GM12878 (cell line): ENCODE measurements at regions not wholly inside any gene's neighbourhood (a gene's known extent, or its start where the extent isn't known, plus 50 kb on each side); places are given as distances from the start of the nearest gene placed in this dataset.

Experiments
- ATF2 ChIP-seq: IDR thresholded peaks from 2 replicates; pipeline ENCODE4 v1.6.1; 2012; ENCODE audit warnings: low read length, inconsistent platforms
- CEBPB ChIP-seq, 2 experiments: fragments of 150-350 bp in 1 of 2; IDR thresholded peaks; 2 replicates each; pipeline ENCODE4 v1.6.1; 2012 to 2014; ENCODE audit warnings: low read depth in 2 of 2, low read length in 2 of 2, borderline replicate concordance in 1 of 2, inconsistent platforms in 1 of 2
- CHD4 ChIP-seq: fragments of 200-600 bp; sonication (generic); IDR thresholded peaks from 2 replicates; pipeline ENCODE4 v1.6.1; 2016; ENCODE audit warnings: mild to moderate bottlenecking
- CREB1 ChIP-seq: IDR thresholded peaks from 2 replicates; pipeline ENCODE4 v1.6.1; 2012; ENCODE audit warnings: low read depth, mild to moderate bottlenecking, inconsistent platforms
- E2F4 ChIP-seq: IDR thresholded peaks from 2 replicates; pipeline ENCODE4 v1.6.1; 2012; ENCODE audit warnings: low read depth, low read length, improper control_type of control experiment
- EGR1 ChIP-seq, 2 experiments: IDR thresholded peaks; 1 replicate in 1 of 2; 2 replicates in 1 of 2; pipeline ENCODE4 v1.6.1; 2011 to 2012; ENCODE audit warnings: low read depth in 2 of 2, low read length in 2 of 2, borderline replicate concordance in 1 of 2, mild to moderate bottlenecking in 1 of 2, moderate library complexity in 1 of 2
- ETV6 ChIP-seq, 2 experiments: fragments of 450-650 bp in 1 of 2; IDR thresholded peaks in 1 of 2; conservative IDR thresholded peaks in 1 of 2; 2 replicates each; pipeline ENCODE4 v1.6.1; 2014; ENCODE audit warnings: antibody characterized with exemption in 1 of 2, borderline replicate concordance in 1 of 2, low read depth in 1 of 2, mild to moderate bottlenecking in 1 of 2, moderate library complexity in 1 of 2
- EZH2 ChIP-seq: IDR thresholded peaks from 2 replicates; pipeline ENCODE4 v1.6.1; 2012; ENCODE audit warnings: low read depth, mild to moderate bottlenecking, control low read depth, inconsistent platforms, low read length, borderline replicate concordance; ENCODE audit not compliant: control insufficient read depth
- HDGF ChIP-seq: fragments of 450-650 bp; IDR thresholded peaks from 2 replicates; pipeline ENCODE4 v1.6.1; 2016; ENCODE audit warnings: antibody characterized with exemption
- IRF4 ChIP-seq: IDR thresholded peaks from 2 replicates; pipeline ENCODE4 v1.6.1; 2011; ENCODE audit warnings: low read depth, low read length
- MTA2 ChIP-seq: fragments of 450-650 bp; IDR thresholded peaks from 2 replicates; pipeline ENCODE4 v1.6.1; 2016; ENCODE audit warnings: low read depth, mild to moderate bottlenecking, moderate library complexity
- NFIC ChIP-seq: IDR thresholded peaks from 2 replicates; pipeline ENCODE4 v1.6.1; 2012; ENCODE audit warnings: low read depth, mild to moderate bottlenecking, inconsistent platforms, low read length, moderate library complexity
- PAX5 ChIP-seq: IDR thresholded peaks from 2 replicates; pipeline ENCODE4 v1.6.1; 2011; ENCODE audit warnings: low read depth, low read length, borderline replicate concordance
- POLR2AphosphoS5 ChIP-seq: IDR thresholded peaks from 2 replicates; pipeline ENCODE4 v1.6.1; 2011; ENCODE audit warnings: mild to moderate bottlenecking, low read length, inconsistent platforms
- SIN3A ChIP-seq: IDR thresholded peaks from 2 replicates; pipeline ENCODE4 v1.6.1; 2012; ENCODE audit warnings: low read depth, low read length, improper control_type of control experiment
- SMC3 ChIP-seq: IDR thresholded peaks from 2 replicates; pipeline ENCODE4 v1.6.1; 2011; ENCODE audit warnings: low read length, improper control_type of control experiment, borderline replicate concordance
- SRF ChIP-seq, 2 experiments: IDR thresholded peaks; 2 replicates each; pipeline ENCODE4 v1.6.1; 2011; ENCODE audit warnings: low read depth in 2 of 2, low read length in 2 of 2, mild to moderate bottlenecking in 1 of 2, moderate library complexity in 1 of 2
- TARDBP ChIP-seq: IDR thresholded peaks from 2 replicates; pipeline ENCODE4 v1.6.1; 2016; ENCODE audit warnings: borderline replicate concordance
- TCF3 ChIP-seq: IDR thresholded peaks from 2 replicates; pipeline ENCODE4 v1.6.1; 2012; ENCODE audit warnings: low read depth, mild to moderate bottlenecking, low read length, borderline replicate concordance; ENCODE audit not compliant: insufficient read depth
- TCF7 ChIP-seq: IDR thresholded peaks from 2 replicates; pipeline ENCODE4 v1.6.1; 2014; ENCODE audit warnings: antibody characterized with exemption, borderline replicate concordance
- ZNF217 ChIP-seq: fragments of 450-650 bp; IDR thresholded peaks from 2 replicates; pipeline ENCODE4 v1.6.1; 2017; ENCODE audit warnings: antibody characterized with exemption, mild to moderate bottlenecking
- ZNF384 ChIP-seq: IDR thresholded peaks from 2 replicates; pipeline ENCODE4 v1.6.1; 2012; ENCODE audit warnings: low read depth, mild to moderate bottlenecking, low read length, improper control_type of control experiment, borderline replicate concordance
- TF ChIP-seq, protein P1 (sequence below): fragments of 450-650 bp; IDR thresholded peaks from 2 replicates; pipeline ENCODE4 v1.6.1; 2014; ENCODE audit warnings: mild to moderate bottlenecking
- TF ChIP-seq, protein P2 (sequence below): IDR thresholded peaks from 2 replicates; pipeline ENCODE4 v1.6.1; 2012; ENCODE audit warnings: improper control_type of control experiment, low read depth, low read length; ENCODE audit not compliant: insufficient replicate concordance

- TF ChIP-seq ZNF384 = peak; percentile 66
- no peak for TF ChIP-seq MTA2
- no peak for TF ChIP-seq POLR2AphosphoS5
- no peak for TF ChIP-seq EZH2
- TF ChIP-seq IRF4 = no peak
- TF ChIP-seq ATF2 = peak; percentile 60
- TF ChIP-seq CHD4 = no peak
- no peak for TF ChIP-seq TCF7
- TF ChIP-seq EGR1 (IDR thresholded peaks at IDR 0.05; ENCODE audit: borderline replicate concordance in 1 of 2, low read depth in 2 of 2, low read length in 2 of 2) = no peak
- no peak for TF ChIP-seq SRF (IDR thresholded peaks at IDR 0.05; ENCODE audit: low read depth in 2 of 2, low read length in 2 of 2)
- no peak for TF ChIP-seq CREB1
- no peak for TF ChIP-seq TCF3
- TF ChIP-seq NFIC = peak; percentile 16; the same call in 1 of the 2 replicates
- no peak for TF ChIP-seq TARDBP
- peak; percentile 91 for TF ChIP-seq SMC3
- no peak for TF ChIP-seq ZNF217
- TF ChIP-seq, protein P1, sequence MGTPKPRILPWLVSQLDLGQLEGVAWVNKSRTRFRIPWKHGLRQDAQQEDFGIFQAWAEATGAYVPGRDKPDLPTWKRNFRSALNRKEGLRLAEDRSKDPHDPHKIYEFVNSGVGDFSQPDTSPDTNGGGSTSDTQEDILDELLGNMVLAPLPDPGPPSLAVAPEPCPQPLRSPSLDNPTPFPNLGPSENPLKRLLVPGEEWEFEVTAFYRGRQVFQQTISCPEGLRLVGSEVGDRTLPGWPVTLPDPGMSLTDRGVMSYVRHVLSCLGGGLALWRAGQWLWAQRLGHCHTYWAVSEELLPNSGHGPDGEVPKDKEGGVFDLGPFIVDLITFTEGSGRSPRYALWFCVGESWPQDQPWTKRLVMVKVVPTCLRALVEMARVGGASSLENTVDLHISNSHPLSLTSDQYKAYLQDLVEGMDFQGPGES = no peak
- TF ChIP-seq, protein P2, sequence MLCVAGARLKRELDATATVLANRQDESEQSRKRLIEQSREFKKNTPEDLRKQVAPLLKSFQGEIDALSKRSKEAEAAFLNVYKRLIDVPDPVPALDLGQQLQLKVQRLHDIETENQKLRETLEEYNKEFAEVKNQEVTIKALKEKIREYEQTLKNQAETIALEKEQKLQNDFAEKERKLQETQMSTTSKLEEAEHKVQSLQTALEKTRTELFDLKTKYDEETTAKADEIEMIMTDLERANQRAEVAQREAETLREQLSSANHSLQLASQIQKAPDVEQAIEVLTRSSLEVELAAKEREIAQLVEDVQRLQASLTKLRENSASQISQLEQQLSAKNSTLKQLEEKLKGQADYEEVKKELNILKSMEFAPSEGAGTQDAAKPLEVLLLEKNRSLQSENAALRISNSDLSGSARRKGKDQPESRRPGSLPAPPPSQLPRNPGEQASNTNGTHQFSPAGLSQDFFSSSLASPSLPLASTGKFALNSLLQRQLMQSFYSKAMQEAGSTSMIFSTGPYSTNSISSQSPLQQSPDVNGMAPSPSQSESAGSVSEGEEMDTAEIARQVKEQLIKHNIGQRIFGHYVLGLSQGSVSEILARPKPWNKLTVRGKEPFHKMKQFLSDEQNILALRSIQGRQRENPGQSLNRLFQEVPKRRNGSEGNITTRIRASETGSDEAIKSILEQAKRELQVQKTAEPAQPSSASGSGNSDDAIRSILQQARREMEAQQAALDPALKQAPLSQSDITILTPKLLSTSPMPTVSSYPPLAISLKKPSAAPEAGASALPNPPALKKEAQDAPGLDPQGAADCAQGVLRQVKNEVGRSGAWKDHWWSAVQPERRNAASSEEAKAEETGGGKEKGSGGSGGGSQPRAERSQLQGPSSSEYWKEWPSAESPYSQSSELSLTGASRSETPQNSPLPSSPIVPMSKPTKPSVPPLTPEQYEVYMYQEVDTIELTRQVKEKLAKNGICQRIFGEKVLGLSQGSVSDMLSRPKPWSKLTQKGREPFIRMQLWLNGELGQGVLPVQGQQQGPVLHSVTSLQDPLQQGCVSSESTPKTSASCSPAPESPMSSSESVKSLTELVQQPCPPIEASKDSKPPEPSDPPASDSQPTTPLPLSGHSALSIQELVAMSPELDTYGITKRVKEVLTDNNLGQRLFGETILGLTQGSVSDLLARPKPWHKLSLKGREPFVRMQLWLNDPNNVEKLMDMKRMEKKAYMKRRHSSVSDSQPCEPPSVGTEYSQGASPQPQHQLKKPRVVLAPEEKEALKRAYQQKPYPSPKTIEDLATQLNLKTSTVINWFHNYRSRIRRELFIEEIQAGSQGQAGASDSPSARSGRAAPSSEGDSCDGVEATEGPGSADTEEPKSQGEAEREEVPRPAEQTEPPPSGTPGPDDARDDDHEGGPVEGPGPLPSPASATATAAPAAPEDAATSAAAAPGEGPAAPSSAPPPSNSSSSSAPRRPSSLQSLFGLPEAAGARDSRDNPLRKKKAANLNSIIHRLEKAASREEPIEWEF = no peak
- TF ChIP-seq PAX5 = no peak
- TF ChIP-seq ETV6 (conservative IDR thresholded peaks at IDR 0.05 in 1 of 2, IDR thresholded peaks at IDR 0.05 in 1 of 2; ENCODE audit: borderline replicate concordance in 1 of 2, low read depth in 1 of 2) = no peak; a peak in 1 of 4 replicates
- TF ChIP-seq CEBPB (IDR thresholded peaks at IDR 0.05; ENCODE audit: borderline replicate concordance in 1 of 2, low read depth in 2 of 2, low read length in 2 of 2) = no peak
- no peak for TF ChIP-seq E2F4
- no peak for TF ChIP-seq SIN3A
- TF ChIP-seq HDGF = no peak
Measured at GRCh38 chr1:101357444-101357986, 120.7 kb downstream of the S1PR1 start (continued).
